ENCODE measurements at regions not wholly inside any gene's neighbourhood (a gene's known extent, or its start where the extent isn't known, plus 50 kb on each side); places are given as distances from the start of the nearest gene placed in this dataset.

- TF ChIP-seq CTCF (tag by site-specific recombination; IDR thresholded peaks at IDR 0.05) (no peak), ZNF830 (tag by site-specific recombination; IDR thresholded peaks at IDR 0.05; ENCODE audit: low read depth) (no peak), ZNF600 (tag by site-specific recombination; IDR thresholded peaks at IDR 0.05) (no peak), MYNN (tag by site-specific recombination; IDR thresholded peaks at IDR 0.05; ENCODE audit: borderline replicate concordance) (no peak), ZNF280C (tag by site-specific recombination; IDR thresholded peaks at IDR 0.05) (no peak), ZNF362 (tag by site-specific recombination; IDR thresholded peaks at IDR 0.05) (no peak), ZNF280D (tag by site-specific recombination; IDR thresholded peaks at IDR 0.05) (no peak), BCL6B (tag by site-specific recombination; IDR thresholded peaks at IDR 0.05) (no peak), KLF10 (tag by site-specific recombination; IDR thresholded peaks at IDR 0.05) (no peak), ZBTB26 (tag by site-specific recombination; optimal IDR thresholded peaks at IDR 0.05) (no peak), ZNF274 (IDR thresholded peaks at IDR 0.05; ENCODE audit: low read length) (no peak), ZNF274 (tag by site-specific recombination; IDR thresholded peaks at IDR 0.05; ENCODE audit: borderline replicate concordance) (no peak)
Measured at GRCh38 chr10:32160864-32161263, 104.6 kb upstream of the KIF5B start.
